Erythroblast (primary cell): ENCODE measurements at regions not wholly inside any gene's neighbourhood (a gene's known extent, or its start where the extent isn't known, plus 50 kb on each side); places are given as distances from the start of the nearest gene placed in this dataset.

Experiments used
- GATA1 ChIP-seq: IDR thresholded peaks from 2 replicates; pipeline ENCODE4 v1.6.1; 2011; ENCODE audit warnings: low read depth, mild to moderate bottlenecking, control low read depth, low read length, moderate library complexity
- POLR2A ChIP-seq: IDR thresholded peaks from 2 replicates; pipeline ENCODE4 v1.6.1; 2011; ENCODE audit warnings: mild to moderate bottlenecking, low read length

GRCh38 chr3:21109056-21109455 lies 642.0 kb downstream of the ZNF385D start:
- TF ChIP-seq POLR2A (no peak), GATA1 (no peak)
